HL-60 (cell line): ENCODE measurements at regions not wholly inside any gene's neighbourhood (a gene's known extent, or its start where the extent isn't known, plus 50 kb on each side); places are given as distances from the start of the nearest gene placed in this dataset.

ENCODE experiments used
- DNase-seq, 2 experiments: peaks; one replicate each; pipeline ENCODE4 v3.0.0-alpha.2; 2010 to 2020; ENCODE audit warnings: low read depth in 1 of 2, low spot score in 1 of 2
- H3K27ac ChIP-seq: fragments of 250-450 bp; sonication (Bioruptor Pico); replicated peaks from 2 replicates; pipeline ENCODE4 v1.5.1; 2020; ENCODE audit warnings: mild to moderate bottlenecking, moderate library complexity
- H3K27me3 ChIP-seq: fragments of 250-450 bp; sonication (Bioruptor Pico); 2 replicates; pipeline ENCODE4 v1.5.1; 2021; ENCODE audit warnings: mild to moderate bottlenecking, moderate library complexity; ENCODE audit not compliant: insufficient read depth, poor library complexity, severe bottlenecking
- H3K4me3 ChIP-seq: replicated peaks from 2 replicates; pipeline ENCODE4 v1.5.1; 2011; ENCODE audit warnings: mild to moderate bottlenecking, control low read depth, low read length; ENCODE audit not compliant: insufficient read depth
- CTCF ChIP-seq: IDR thresholded peaks from one replicate; pipeline ENCODE4 v1.5.1; 2011; ENCODE audit warnings: low read length, control low read depth, inconsistent platforms; ENCODE audit not compliant: insufficient read depth
- GABPA ChIP-seq: IDR thresholded peaks from 2 replicates; pipeline ENCODE4 v1.6.1; 2012; ENCODE audit warnings: low read depth
- POLR2AphosphoS5 ChIP-seq: IDR thresholded peaks from 2 replicates; pipeline ENCODE4 v1.6.1; 2012; ENCODE audit warnings: low read depth
- REST ChIP-seq: IDR thresholded peaks from 2 replicates; pipeline ENCODE4 v1.6.1; 2012; ENCODE audit warnings: low read depth; ENCODE audit not compliant: insufficient replicate concordance
- SPI1 ChIP-seq: IDR thresholded peaks from 2 replicates; pipeline ENCODE4 v1.6.1; 2012; ENCODE audit warnings: low read depth, mild to moderate bottlenecking, borderline replicate concordance

GRCh38 chr17:77537566-77537965, 396.8 kb downstream of the SEC14L1 start:
- Histone ChIP-seq H3K27me3 (no peaks in the 10 kb centered on the region), H3K4me3 (no peak overlapping the region), H3K27ac (no peak overlapping the region)
- no peak for TF ChIP-seq CTCF
- no peak for TF ChIP-seq GABPA
- TF ChIP-seq REST, result no peak
- no peak for TF ChIP-seq SPI1
- TF ChIP-seq POLR2AphosphoS5, result no peak
- no peak for DNase-seq

- TF ChIP-seq CTCF (no peak), REST (no peak), SPI1 (no peak), GABPA (no peak), POLR2AphosphoS5 (no peak)
- Histone ChIP-seq H3K4me3 (no peak overlapping the region), H3K27me3 (no peaks in the 10 kb centered on the region), H3K27ac (no peak overlapping the region)
- DNase-seq, result no peak
Observed at GRCh38 chr17:77540531-77540930, 399.8 kb downstream of the SEC14L1 start.

GRCh38 chr17:77540975-77541374, 400.2 kb downstream of the SEC14L1 start:
- DNase-seq, result no peak
- TF ChIP-seq SPI1 (no peak), GABPA (no peak), CTCF (no peak), POLR2AphosphoS5 (no peak), REST (no peak)
- Histone ChIP-seq H3K4me3 (no peak overlapping the region), H3K27ac (no peak overlapping the region), H3K27me3 (no peaks in the 10 kb centered on the region)
